Activated CD4-positive, alpha-beta T cell treated with anti-CD3 and anti-CD28 coated beads, Interleukin-2, amount 50 U/mL, for 48 hours (primary cell): ENCODE measurements at regions not wholly inside any gene's neighbourhood (a gene's known extent, or its start where the extent isn't known, plus 50 kb on each side); places are given as distances from the start of the nearest gene placed in this dataset.
"Not testable (repeated sequence)": the region's sequence is repeated elsewhere in the genome, so short reads cannot be mapped to it uniquely, and the experiment has no call there.

Experiments used
- DNase-seq, 2 experiments: peaks; one replicate each; pipeline ENCODE4 v3.0.0-alpha.2; 2020

DNA sequence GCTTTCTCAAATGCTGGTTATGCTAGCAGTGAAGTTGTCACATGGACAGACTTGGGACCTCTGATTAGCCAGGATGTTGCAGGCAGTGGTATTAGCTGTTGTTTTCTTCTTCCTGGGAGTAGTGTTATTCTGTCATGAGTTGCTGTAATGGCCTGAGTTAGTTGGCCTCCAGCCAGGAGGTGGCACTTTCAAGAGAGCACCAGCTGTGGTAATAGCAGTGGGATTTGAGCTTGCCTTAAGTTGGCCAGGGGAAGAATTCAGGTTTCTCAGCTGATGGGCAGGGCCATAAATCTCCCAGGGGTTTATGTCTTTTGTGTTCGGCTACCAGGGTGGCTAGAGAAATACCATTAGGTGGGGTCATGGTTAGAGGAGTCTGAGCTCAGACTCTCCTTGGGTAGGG is 132.6 kb downstream of the GLUD2 start:
- no peak for DNase-seq

DNA sequence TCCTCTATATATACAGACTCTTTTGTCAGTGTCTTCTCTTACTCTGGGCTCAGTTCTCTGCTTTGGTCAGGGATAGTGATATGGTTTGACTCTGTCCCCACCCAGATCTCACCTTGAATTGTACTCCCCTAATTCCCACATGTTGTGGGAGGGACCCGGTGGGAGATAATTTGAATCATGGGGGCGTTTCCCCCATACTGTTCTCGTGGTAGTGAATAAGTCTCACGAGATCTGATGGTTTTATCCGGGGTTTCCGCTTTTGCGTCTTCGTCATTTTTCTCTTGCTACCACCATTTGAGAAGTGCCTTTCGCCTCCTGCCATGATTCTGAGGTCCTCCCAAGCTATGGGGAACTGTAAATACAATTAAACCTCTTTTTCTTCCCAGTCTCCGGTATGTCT is 144.4 kb downstream of the GLUD2 start:
- no peak for DNase-seq

DNA sequence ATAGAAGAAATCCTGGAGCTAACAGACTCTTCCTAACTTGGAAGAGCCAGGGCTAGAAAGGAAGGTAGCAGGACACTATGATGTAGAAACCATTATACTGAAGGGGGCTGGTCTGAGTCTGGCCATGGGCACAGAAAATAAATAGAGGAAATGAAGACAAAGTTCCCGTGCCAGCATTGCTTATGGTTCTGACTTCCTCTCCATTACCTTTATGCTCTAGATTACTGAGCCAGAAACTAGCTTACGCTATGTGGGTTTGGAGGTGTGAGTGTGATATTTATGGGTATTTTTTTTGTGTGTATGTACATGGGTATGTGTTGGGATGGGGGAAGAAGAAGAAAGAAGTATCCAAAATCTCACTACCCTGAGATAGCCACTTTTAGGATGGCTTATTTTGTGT is 148.3 kb downstream of the GLUD2 start:
- DNase-seq = no peak

GRCh38 chrX:121196872-121197444 is 149.5 kb downstream of the GLUD2 start:
- not testable (repeated sequence) for DNase-seq

DNA sequence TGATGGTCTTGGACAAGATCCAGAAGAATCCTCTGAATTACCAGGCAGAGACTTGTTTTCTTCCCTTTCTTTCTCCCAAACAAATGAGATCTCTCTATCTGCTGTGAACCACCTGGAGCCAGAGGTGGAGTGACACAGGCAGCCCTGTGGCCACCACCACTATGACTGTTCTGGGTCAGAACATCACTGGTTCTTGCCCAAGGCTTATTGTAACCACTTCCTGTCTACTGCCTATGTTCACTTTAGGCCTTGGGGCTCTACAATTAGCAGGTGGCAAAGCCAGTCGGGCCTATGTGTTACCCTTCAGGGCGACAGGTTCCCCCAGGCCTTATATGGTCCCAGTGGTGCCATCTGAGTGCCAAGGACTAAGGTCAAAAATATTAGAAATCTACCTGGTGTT is 161.2 kb downstream of the GLUD2 start:
- no peak for DNase-seq

GRCh38 chrX:121216641-121217374 is 169.4 kb downstream of the GLUD2 start:
- no peak for DNase-seq

DNA sequence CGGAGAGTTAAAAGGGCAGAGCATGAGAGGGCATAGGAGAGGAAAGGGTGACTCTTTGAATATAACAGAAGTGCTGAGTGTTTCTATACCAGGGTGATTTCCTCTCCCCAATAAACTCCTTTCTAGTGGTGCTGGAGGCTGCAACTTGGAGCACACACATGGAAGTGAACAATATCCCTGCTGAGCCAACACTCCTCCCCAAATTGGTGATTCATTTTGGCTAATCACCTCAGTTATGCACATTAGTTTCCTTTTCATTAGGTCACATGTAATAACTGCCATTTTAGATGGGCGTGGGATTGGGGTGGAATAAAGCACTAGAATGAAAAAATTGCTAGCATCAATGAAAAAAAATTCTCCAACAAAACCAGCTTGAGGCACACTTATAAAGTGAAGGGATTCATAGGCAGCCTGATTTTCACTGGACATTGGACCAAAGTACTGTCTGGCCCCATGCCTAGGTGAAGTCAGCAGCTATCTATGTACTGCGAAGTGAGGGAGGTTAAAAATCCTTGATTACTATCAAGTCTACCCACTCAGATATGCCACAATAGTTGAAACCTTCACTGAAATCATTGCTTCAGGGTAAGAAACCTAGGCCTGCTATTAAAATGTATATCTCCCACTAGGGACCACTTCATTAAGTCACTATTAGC is 174.0 kb downstream of the GLUD2 start:
- no peak for DNase-seq

GRCh38 chrX:121227888-121228287 is 180.5 kb downstream of the GLUD2 start:
- no peak for DNase-seq

DNA sequence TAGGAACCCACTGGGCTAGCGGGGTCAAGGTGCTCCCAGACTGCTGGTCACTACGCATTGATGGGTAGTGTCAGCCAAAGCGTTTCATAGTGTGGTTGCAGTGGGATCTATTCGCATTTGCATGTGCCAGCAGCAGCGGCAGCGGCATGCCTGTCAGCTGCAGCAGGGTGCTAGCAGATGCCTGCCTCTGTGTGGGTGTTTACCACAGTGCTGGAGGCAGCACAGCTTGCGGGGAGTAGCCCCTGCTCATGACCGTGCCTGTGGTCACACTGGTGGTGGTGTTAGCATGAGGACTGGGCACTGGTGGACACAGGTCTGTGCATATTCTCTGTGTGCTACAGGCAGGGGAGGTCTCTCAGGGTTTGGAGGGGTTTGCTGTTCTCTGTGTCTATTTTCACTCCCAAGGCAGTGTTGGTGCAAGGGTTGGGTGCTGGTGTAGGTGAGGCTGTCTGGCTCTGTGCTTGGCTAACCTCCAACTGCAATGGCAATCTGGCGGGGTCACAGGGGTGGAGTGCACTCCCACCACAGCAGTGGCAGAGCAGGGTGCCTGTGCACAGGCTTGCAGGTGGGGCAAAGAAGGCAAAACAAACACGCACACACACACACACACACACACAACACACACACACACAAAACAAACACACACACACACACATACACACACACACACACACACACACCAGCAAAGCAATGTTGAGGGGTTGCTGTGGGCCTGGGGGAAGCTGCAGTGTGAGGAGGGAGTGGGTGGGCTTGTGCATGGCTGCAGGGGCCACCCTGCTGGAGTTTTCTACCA is 184.4 kb downstream of the GLUD2 start:
- no peak for DNase-seq

DNA sequence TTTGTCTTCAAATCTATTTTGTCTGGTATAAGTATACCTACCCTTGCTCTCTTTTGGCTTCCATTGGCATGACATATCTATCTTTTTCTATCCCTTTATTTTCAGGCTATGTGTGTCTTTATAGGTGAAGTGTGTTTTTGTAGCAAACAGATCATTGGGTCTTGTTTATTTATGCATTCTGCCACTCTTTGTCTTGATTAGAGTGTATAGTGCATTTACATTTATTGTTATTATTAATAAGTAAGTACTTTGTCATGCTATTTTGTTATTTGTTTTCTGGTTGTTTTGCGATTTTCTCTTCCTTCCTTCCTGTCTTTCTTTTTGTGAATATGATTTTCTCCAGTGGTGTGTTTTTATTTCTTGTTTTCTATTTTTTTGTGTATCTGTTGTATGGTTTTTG is 188.6 kb downstream of the GLUD2 start:
- DNase-seq = no peak

GRCh38 chrX:121238093-121238492 is 190.7 kb downstream of the GLUD2 start:
- no peak for DNase-seq

DNA sequence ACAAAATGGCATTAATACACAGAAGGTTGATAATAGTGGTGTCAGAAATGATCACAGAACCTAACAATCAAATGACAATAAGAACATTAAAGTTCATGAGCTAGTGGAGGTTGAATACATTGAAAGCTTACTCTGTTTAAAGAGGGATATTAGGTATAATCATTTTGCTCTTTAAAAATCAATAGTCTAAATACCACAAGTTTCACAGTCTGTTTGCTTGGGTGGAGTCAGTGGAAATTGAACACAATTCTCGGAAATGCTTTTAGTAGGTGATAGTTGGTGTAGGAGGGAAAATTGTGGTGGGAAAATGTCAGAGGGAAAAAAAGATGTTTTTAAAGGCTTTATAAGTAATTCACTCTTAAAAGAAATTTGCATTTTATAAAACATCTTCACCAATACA is 197.1 kb downstream of the GLUD2 start:
- no peak for DNase-seq

GRCh38 chrX:121245763-121246162 is 198.4 kb downstream of the GLUD2 start:
- no peak for DNase-seq

- no peak for DNase-seq
These were observed 206.9 kb downstream of the GLUD2 start for GRCh38 chrX:121254336-121254735.

GRCh38 chrX:121256647-121257046 is 209.2 kb downstream of the GLUD2 start:
- no peak for DNase-seq

DNA sequence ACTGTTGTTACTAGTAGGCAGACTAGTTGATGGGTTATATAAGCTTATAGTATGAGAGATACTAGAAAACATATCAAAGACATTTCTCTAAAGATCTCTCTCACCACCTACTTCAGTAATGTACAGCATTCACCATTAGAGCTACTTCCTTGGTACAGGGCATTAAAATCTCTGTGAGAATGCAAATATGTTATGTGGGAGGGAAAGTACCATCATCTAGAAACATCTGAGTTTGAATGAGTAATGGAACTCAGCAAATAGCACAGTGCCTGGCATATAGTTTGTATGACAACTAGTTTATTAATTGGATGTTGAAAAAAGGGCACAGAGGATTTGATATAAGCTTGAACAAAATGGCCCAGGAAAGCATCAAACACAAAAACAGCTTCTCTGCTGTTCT is 211.1 kb downstream of the GLUD2 start:
- no peak for DNase-seq

- DNase-seq = no peak
These were observed 211.8 kb downstream of the GLUD2 start for GRCh38 chrX:121259170-121259569.

- no peak for DNase-seq
These were observed 213.3 kb downstream of the GLUD2 start for GRCh38 chrX:121260596-121261240.

DNA sequence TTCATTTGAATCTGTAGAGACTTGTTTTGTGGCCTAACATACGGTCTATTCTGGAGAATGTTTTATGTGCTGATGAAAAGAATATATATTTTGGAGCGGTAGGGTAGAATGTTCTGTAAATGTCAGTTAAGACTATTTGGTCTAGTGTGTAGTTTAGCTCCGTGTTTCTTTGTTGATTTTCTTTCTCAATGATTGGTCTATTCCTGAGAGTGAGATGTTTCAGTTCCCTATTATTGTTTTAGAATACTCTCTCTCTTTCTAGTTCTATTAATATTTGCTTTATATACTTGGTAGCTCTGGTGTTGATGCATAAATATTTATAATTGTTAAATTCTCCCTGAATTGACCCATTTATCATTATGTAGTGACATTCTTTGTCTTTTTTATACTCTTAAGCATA is 236.5 kb downstream of the GLUD2 start:
- DNase-seq = no peak

- no peak for DNase-seq
These were observed 251.1 kb downstream of the GLUD2 start for GRCh38 chrX:121298499-121298898.

- DNase-seq = no peak
These were observed 253.9 kb downstream of the GLUD2 start for GRCh38 chrX:121301356-121301755.

DNA sequence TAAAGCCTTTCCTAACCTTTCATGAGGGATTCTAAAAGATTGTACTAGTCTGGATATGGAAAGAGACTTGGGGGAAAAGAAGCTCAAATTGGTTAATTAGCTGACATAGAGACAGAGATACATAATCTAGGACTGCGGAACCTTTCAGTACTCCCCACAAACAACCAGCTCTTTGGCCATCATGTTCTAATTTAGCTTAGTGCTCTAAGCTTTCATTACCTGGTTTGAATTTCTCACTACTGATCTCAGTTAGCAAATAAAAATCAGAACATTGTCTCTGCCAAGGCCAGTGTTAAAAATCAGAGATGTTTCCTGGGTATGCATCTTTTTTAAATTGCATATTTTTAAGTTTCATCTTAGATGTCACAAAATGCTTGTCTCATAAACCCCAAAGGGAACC is 254.4 kb downstream of the GLUD2 start:
- no peak for DNase-seq

GRCh38 chrX:121307449-121307848 is 260.0 kb downstream of the GLUD2 start:
- DNase-seq = no peak
